ENCODE measurements at regions not wholly inside any gene's neighbourhood (a gene's known extent, or its start where the extent isn't known, plus 50 kb on each side); places are given as distances from the start of the nearest gene placed in this dataset.
"Not testable (repeated sequence)": the region's sequence is repeated elsewhere in the genome, so short reads cannot be mapped to it uniquely, and the experiment has no call there.

DNA sequence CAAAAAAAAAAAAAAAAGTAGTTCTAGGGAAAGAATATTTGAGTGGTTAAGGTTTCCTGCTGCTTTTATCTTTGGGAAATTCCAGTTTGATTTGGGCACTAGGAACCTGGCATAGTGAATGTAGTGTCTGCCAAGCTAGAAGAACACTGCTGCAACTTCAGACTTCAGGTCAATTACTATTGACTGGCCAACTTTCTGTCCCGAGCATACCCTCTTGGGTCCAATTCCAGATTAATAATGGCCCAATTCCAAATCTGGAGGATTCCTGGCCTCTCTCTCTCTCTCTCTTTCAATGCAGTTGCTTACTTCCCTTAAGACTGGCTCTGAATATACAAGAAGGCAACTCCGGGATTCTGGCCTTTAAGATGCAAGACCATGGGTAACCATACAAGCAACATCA, 74.9 kb downstream of the ANKEF1 start:
- DNase-seq (ENCODE audit: low read depth in 4 of 4, low spot score in 3 of 4): no peak

DNA sequence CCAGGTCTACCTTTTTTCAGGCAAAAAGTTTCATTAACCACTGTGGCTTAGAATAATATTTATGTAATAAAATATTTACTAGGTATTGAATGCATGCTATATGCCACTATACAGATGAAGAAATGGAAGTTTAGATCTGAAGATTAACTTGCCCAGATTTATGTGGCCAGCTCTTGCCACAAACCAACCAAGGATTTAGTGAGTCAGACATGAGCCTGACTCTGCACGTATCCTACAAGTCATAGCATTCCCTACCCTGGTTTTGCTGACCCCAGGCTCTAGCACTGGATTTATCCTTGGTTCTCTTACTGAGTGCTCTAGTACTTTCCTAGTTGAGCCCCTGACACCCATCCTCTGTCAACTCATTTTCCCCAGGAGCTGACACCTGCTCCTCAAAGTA, 75.4 kb downstream of the ANKEF1 start:
- no peak for DNase-seq (ENCODE audit: low read depth in 4 of 4, low spot score in 3 of 4)

DNA sequence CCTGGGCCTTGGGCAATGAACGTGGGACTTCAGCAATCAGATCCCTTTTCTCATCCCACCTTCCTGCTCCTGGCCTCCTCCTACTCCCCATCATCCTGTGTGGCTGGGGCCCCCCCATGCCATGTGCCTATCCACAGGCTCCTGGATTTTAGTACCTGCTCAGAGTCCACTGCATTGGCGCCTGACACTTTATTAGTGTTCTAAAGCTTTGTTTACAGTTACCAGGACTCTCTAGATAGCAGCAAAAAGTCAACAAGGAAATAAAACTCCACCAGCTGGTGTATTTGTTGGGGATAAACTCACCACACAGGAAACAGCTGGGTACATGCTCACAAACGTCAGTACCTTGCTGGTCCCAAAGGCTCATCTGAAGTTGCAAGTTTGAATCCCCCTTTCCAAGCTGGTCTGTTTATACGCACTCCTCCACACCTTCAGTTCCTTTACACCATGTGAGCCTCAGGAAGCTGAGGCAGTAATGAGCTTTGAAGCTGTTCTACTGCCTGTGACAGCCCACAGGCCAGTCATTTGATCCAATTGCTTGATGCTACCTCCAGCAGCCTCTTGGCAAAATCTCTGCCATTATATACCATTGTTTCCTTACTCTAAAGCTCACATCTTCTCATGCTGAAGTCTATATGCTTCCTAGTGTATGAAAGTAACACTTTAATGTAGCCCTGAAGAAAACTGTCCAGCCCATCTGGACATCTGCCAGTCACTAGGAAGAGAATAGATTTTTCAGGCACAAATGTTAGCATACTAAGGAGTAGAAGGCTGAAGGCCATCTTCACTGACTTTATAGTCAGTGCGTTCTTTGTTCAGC, 76.6 kb downstream of the ANKEF1 start:
- peak in 2 of 4 donors; percentile 9 to 14 for DNase-seq (ENCODE audit: low read depth in 4 of 4, low spot score in 3 of 4)

DNA sequence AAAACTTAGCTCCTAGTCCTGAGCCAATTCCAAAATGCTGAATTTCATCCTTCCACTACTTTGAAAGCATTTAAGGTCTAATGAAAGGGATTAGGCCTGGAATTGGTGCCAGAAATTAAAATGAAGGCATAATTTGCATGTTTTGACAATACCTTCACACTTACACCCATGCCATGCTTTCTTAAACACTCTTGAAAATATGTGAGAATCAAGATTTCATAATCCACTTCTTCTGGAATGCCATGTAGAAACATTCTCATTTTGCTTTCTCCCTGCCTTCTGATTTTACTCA, 77.1 kb downstream of the ANKEF1 start:
- no peak for DNase-seq (ENCODE audit: low read depth in 4 of 4, low spot score in 3 of 4)

DNA sequence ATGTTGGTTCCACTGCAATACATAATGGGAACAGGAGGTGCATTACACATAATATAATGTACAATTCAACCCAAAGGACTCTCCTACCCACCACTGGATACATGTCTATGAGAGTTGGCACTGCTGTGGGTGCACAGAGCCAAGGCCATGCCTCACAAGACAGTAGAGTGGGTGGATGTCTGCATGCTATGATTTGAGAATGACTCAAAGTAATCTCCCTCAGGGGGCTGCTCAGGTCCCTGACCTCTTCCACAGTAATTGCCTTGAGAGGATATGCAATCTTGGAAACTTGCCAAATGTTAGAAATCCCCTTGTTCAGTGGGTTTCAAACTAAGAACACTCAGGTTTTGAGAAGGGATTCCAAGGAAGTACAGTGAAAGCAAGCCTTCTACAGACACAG, 79.0 kb downstream of the ANKEF1 start:
- no peak for DNase-seq (ENCODE audit: low read depth in 4 of 4, low spot score in 3 of 4)

DNA sequence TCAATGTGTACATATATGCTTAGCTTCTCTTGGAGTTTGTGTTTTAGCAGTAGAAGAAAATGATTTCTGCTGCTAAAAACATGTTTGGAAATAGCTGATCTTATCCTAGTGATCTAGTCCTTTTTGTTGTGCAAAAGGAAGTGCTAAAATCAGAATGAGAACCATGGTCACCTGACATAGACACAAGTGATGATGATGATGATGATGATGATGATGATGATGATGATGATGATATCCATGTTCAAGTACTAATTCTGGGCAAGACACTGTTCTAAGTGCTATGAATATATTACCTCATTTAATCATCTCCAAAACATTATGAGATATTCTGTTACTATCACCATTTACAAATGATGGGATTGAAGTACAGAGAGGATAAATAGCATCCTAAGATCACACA, 79.8 kb downstream of the ANKEF1 start:
- DNase-seq (ENCODE audit: low read depth in 4 of 4, low spot score in 3 of 4): no peak

DNA sequence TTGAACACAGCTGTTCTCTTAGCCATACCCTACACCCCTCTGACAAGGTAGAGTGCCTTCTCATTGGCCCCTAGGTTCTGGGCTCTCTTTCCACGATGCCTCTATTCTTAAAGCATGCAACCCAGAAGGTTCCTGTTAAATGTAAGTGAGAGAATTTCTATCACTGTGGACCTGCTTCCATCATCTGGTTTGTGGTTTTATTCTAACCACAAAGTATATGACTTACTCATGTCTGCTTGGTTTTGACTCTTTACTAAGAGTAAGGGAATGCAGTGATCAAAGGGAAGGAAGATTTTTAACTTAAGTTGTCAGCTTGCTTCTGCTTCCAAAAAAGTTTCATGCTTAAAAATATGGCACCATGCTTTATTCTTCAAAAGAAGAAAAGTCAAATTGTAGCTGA, 80.2 kb downstream of the ANKEF1 start:
- no peak for DNase-seq (ENCODE audit: low read depth in 4 of 4, low spot score in 3 of 4)

DNA sequence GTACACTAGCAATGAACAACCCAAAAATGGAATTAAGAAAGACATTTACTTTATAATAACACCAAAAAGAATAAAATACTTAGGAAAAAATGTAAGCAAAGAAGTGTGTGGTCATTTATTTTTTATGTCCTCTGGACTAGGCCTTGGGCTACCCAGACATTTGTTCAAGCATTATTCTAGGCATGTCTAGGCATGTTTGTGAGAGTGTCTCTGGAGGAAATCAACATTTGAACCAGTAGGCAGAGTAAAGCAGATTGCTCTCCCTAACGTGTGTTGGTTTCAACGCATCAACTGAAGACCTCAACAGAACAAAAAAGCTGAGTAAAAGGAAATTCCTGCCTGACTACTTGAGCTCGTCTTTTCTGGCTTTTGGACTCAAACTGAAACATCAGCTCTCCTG, 84.5 kb downstream of the ANKEF1 start:
- no peak for DNase-seq (ENCODE audit: low read depth in 4 of 4, low spot score in 3 of 4)

DNA sequence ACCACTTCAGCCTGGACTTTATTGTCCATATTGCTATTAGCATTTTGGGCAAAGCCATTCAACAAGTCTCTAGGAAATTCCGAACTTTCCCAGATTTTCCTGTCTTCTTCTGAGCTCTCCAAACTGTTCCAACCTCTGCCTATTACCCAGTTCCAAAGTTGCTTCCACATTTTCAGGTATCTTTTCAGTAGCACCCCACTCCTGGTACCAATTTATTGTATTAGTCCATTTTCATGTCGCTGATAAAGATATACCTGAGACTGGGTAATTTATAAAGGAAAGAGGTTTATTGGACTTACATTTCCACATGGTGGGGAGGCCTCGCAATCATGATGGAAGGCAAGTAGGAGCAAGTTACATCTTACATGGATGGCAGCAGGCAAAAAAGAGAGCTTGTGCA, 90.1 kb downstream of the ANKEF1 start:
- not testable (repeated sequence) for DNase-seq (ENCODE audit: low read depth in 4 of 4, low spot score in 3 of 4)

DNA sequence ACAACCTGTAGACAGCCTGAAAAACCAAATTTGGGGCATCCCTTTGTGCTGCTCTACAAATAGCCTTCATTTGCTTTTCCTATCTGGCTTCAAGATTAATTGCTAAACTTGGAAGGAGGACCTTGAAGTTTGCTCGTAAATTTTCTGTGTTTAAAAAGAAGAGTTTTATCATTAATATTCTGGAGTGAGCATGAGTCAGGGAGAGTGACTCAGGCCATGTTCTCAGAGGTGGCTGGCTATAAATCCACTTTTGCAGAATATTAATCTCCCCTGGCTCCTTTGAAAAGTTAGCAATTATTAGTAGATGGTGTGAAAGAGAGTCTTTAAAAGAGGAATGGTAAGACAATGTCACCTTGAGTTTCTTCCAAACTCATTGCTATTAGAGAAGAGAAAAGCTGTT, 91.0 kb downstream of the ANKEF1 start:
- DNase-seq (ENCODE audit: low read depth in 4 of 4, low spot score in 3 of 4): no peak

DNA sequence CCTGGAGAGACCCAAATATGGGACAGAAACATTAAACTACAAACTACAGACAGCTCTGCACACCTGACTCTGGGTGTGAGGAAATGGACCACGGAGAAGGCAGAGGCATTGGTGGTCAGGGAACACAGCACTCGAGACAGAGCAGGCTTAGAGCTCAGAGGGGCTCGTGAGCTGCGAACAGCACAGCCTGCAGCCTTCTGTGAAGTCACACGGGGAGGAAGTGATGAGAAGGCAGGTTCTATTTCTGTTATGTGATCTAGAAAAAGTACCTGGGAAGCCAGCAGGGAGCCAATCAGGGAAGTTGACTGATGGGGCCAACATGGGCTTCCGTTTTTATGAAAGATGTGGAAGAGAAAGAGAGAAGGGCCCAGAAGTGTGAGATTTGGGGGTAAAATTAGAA, 88.9 kb upstream of the SNAP25 start:
- DNase-seq (ENCODE audit: low read depth in 4 of 4, low spot score in 3 of 4): no peak

DNA sequence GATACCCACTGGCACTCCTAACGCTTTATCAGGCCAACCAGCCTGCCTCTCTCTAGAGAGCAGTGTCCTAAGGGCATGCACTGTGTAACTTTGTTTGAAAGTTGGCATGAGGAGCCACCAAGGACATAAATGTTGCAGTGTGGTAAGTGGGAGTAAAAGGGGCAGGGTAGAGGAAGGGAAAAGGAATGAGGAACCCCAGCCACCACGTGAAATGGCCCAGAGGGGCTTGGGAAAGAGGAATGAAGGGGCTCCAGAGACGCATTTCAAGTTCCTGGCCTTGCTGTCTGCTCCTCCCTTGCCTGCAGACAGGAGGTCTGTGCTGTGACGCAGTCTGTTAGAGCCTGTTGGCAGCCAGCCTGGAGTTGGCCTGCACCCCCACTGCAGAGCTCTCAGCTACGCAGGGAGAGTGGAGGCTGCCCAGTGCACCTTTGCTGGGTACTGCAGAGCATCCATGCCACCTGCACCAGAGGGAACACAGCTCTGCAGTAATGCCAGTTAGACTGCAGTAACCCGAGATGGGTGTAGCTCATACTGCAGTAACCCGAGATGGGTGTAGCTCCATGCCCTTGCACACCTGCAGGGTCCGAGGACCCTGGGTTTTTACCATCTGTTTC, 86.8 kb upstream of the SNAP25 start:
- DNase-seq (ENCODE audit: low read depth in 4 of 4, low spot score in 3 of 4): peak in 3 of 4 donors; percentile 8 to 24 (median 14)

DNA sequence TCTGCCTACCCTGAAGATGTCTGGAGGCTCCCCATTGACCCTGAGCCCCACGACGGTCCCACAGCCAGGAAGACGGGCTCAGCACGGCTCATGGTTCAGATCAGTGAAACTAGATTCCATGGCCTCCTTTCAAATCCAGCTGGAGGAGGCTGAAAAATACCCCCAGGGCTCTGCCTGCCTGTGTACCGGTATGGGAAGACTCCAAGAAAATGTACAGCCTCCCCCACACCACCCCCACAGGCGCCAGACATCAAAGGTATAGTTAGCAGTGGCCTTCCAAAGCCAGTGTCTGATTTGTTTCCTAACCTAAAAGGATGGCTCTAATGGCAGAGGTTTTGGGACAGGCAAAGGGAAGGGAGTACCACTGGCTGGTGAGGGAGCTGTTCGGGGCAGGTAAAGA, 86.2 kb upstream of the SNAP25 start:
- peak in 1 of 4 donors; percentile 4 for DNase-seq (ENCODE audit: low read depth in 4 of 4, low spot score in 3 of 4)

DNA sequence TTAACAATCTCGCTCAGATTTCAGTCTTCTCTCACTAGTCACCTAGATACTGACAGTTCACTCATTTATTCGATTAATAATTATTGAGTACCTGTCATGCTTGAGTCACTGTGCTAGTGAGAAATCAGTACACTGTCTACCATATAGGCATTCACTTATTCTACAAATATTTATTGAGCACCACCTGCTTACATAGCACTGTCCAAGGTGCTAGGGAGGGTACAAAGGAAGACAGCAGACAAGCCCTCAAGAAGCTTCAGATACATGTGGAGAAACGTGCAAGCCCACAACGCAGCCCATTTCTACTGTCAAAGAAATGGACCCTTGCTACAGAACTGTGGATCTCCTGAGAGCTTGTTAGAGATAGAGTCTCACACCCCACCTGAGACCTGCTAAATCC, 85.1 kb upstream of the SNAP25 start:
- DNase-seq (ENCODE audit: low read depth in 4 of 4, low spot score in 3 of 4): no peak

DNA sequence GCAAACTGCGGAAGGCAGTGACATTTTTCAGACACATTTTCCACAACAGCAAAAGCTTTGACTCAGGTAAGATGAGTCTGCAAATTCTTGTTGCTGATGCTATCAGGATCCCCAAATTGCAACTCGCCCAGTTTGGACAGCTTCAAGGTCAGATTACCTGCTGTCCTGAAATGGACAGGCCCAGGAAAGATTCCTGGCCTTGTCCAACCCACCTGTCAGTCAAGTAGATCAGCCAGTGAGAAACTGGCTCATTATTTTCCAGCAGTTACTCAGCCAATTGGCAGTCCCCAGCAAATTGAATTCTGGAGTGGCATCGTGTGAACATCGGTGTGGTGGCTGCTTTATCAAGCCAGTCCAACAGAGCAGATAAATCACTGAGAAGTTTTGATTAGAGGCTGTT, 84.5 kb upstream of the SNAP25 start:
- DNase-seq (ENCODE audit: low read depth in 4 of 4, low spot score in 3 of 4): no peak

DNA sequence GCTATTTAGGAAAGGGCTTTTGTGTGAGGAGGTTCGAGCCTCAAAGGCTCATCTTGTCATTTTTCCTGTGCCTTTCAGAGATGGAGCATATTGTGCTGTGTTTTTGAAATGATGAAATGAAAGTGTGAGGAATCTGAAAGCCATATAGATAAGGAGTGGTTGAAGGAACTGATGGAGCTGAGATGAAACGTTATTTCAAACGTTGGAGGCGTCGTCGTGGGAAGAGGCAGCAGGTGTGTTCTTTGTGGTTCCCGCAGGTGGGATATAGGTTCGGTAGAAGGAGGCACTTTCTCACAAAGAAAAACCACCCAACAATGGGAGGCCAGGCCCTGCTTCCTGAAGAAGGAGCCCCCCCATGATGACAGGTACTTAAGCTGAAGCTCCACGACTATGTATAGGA, 83.2 kb upstream of the SNAP25 start:
- no peak for DNase-seq (ENCODE audit: low read depth in 4 of 4, low spot score in 3 of 4)

DNA sequence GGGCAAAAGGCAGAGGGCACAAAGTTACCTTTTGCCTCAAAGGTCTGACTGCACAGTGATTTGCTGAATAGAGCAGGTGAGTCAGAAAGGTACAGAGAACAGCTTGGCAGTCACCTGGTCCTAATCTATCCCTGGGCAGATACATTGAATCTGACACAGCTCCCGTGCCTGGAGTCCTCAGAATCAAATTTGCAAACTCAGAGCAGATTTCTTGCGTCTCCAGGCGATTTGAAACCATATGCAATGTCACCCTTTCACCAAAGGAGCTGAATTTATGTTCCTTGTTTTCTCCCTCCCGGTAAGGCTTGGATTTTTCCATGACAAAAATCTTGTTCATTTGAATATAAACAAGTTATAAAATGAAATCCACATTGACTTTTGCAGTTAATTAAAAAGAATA, 81.6 kb upstream of the SNAP25 start:
- DNase-seq (ENCODE audit: low read depth in 4 of 4, low spot score in 3 of 4): no peak

DNA sequence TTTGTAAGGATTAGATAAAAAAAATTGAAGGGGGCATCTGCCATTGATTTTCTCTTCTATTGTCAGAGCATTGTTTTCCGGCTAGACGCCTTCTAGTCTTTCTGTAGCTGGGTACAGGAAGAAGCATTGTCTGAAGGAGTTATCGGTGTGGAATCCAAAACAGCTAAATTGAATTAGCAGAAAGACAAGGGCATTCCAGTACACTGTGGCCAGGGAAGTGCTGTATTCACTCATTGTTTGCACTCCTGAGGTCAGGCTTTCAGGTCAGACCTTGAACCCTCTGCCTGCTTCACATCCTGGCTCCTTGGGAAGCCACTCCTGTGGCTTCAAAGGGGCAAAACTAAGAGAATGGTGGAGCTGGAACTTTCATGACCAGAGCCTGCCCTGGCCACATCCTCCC, 81.1 kb upstream of the SNAP25 start:
- no peak for DNase-seq (ENCODE audit: low read depth in 4 of 4, low spot score in 3 of 4)

DNA sequence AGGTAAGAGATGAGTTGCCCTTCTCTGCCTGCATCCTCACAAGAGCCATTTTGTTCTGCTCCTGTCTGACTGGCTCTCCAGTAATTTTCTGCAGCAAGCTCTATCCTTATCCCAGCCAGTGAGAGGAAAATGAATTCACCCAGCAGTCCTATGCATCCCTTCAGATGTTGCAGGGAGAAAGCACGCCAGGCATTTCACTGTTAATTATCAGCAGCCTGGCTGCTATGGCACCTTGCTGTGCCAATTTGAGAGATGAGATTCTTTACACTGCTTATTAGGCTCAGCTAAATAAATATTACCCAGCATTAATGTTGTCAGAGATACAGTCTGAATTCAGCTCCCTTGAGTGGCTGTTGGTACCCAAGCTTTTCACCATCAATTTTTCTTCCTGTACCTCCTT, 61.1 kb upstream of the SNAP25 start:
- DNase-seq (ENCODE audit: low read depth in 4 of 4, low spot score in 3 of 4): no peak

DNA sequence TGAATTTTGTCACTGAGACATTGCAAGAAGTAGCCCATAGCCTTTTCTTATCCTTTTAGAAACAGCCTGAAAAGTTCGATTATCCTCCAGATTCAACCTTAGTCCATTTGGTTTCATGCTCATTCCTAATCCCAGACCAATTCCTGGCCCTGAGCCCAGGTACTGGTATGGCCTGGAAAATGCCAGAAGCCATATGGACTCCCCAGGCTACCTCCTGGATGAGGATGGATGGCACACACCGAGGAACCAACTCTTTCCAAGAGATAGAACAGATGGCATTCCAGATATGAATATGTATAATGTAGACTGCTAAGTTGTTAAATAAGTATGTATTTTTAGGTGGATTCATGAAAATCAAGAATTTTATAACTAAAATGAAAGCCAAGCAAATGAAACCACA, 51.6 kb upstream of the SNAP25 start:
- DNase-seq (ENCODE audit: low read depth in 4 of 4, low spot score in 3 of 4): no peak

DNA sequence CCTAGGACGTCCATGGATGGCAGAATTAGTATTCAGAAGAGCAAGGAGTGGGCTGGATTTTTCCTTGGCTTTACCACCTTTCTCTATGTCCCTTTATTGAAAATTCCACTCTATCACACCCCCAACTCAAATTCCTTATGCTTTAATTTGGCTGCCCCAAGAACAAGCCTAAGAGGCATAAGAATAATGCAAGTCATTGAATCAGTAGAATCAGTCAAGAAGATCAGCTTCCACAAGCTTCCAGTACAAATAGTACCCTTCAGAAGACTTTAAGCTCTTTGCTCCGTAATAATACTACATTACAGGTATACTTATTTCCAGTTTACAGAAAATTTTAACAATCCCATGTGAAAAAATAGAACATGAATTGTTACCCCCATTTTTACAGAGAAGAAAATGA, 51.0 kb upstream of the SNAP25 start:
- no peak for DNase-seq (ENCODE audit: low read depth in 4 of 4, low spot score in 3 of 4)
